GM18909 (cell line): ENCODE measurements at regions not wholly inside any gene's neighbourhood (a gene's known extent, or its start where the extent isn't known, plus 50 kb on each side); places are given as distances from the start of the nearest gene placed in this dataset.
"Not testable (repeated sequence)": the region's sequence is repeated elsewhere in the genome, so short reads cannot be mapped to it uniquely, and the experiment has no call there.

Source experiments
- ATAC-seq: cut with Tn5 transposase; IDR thresholded peaks from one replicate; pipeline ENCODE4 v1.9.1; 2021; ENCODE audit warnings: mild to moderate bottlenecking; ENCODE audit not compliant: unreplicated experiment, poor library complexity

DNA sequence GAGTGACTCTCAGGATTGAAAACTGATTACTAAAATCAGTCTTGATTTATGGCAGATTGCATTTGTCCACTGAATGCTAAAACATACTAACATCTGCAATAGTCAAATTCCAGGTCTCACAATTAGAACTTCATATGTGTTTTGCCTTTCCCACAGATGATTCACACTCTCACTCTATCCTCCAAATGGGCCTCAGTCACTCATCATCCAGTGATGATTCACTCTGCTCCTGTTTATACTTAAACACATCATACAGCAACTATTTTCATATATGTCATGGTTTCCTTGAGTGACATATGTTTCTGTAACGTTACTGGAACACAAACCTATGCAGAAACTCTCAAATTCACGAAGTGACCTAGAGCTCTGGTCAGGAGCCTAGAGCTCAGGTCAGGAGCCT, 512.9 kb downstream of the HINT1 start:
- no peak for ATAC-seq

GRCh38 chr5:130651440-130651839, 513.6 kb downstream of the HINT1 start:
- no peak for ATAC-seq

DNA sequence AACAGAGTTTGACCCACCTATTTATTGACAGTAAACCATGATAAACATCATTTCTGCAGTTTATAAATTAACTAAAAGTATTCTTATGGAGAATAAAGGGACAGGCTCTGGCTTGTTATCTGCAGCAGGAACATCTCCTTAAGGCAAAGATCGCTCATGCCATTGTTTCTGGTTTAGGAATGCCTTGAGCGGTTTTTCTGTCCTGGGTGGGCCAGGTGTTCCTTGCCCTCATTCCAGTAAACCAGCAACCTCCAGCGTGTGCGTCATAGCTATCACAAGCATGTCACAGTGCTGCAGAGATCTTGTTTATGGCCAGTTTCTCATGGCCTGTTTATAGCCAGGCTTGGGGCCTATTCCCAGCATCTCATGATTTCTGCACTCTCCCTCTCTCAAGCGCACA, 521.7 kb downstream of the HINT1 start:
- ATAC-seq = no peak

GRCh38 chr5:130642461-130642860, 522.6 kb downstream of the HINT1 start:
- no peak for ATAC-seq

GRCh38 chr5:130627145-130627544, 537.9 kb downstream of the HINT1 start:
- ATAC-seq = no peak

DNA sequence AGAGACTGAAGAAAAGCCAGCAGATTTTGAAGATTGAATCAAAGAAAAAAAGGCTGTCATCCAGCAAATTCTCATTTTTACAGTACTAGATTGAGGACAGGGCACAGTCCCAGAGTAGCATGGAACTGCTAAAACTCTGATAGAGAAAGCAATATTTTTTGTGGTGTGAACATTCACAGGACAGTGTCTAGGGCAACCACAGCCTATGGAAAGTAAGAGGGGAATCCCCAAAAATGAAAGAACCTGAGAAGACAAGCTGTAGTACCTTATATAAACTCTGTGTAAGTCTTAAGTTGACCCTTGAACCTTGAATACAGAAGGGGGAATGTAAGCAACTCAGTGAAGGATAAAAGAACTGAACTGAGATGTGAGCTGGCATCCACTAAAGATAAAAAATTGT, 540.3 kb downstream of the HINT1 start:
- ATAC-seq = no peak

GRCh38 chr5:130616161-130616560, 548.9 kb downstream of the HINT1 start:
- no peak for ATAC-seq

DNA sequence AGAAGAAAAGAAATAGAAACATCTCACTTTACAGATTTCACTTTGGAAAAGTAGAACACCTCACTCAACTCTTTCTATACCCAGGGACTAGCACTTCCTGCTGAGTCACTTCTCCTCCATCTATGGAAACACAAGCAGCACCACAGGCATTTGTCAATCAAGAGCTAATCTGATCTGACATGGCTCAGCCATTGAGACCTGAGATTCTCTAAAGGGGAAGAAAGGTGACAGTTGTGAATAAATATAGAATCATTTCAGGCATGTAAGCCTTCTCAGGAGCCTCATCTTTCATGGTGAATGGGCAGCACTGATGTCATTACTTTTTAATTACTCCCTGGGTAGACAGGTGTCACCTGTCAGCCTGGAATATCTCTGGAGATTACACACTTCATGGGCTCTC, 559.8 kb downstream of the HINT1 start:
- no peak for ATAC-seq

DNA sequence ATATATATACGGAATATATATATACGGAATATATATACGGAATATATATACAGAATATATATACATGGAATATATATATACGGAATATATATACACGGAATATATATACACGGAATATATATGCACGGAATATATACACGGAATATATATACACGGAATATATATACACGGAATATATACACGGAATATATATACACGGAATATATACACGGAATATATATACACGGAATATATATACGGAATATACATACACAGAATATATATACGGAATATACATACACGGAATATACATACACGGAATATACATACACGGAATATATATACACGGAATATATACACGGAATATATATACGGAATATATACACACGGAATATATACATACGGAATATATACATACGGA, 568.4 kb downstream of the HINT1 start:
- ATAC-seq = not testable (repeated sequence)

DNA sequence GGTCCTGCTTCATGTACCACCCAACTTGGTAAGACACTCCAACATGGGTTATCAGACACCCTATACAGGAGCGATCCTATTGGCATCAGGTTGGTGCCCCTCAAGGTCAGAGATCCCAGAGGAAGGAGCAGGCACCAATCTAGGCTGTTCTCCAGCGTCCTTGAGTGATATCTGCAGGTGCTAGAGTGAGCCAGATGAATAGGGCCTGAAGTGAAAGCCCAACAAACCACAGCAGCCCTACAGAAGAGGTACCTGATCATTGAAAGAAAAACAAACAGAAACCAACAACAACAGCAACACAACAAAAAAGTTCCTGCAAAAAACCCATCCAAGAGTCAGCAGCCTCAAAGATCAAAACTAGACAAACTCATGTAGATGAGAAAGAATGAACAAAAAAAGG, 584.8 kb downstream of the HINT1 start:
- no peak for ATAC-seq

DNA sequence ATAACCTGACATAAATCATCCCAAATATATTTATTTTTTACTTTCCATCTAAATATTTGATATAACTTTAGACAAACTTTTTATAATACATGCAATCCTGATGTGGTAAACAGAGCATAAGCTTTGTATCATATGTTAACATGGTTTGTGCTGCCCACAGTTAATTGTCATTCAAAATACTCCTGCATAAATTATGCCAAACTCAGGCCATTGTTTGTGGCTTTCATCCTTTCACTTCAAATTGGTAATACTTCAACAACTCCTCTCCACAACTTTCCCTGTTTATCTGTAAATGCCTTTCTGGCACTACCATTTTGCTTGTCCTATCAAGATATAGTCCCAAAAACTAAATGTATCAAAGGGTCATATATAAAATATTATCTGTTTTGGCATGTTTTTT, 586.7 kb downstream of the HINT1 start:
- no peak for ATAC-seq

DNA sequence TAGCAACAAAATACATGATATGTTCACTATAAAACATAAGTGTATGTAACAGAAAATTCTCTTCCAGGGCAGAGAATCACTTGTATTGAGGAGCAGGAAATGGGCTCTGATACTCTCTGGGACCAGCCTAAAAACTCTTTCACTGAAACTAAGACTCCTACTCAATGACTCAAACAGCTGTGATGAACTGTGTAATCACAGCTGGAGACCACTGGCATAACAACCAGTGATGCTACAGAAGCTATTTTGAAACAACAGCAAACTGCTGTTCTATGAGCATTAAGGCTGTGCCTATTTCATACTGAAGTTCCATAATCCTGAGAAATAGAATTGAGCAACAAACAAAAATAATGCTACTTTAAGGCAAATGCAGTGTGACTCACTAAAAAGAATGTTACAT, 594.0 kb downstream of the HINT1 start:
- ATAC-seq = no peak

DNA sequence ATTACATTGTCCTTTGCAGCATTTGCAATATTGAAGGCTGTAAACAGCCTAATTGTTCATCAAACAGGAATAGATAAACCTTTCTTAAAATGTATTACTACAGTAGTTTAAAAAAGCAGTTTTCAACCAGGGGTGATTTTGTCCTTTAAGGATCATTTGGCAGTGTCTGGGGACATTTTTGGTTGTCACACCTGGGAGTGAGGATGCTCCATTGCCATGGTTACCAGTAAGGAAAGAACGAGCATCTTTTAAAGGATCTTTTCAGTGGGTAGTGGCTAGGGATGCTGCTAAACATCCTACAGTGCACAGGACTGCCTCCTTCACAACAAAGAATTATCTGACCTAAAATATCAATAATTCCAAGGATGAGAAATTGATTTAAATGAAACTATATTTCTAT, 596.3 kb downstream of the HINT1 start:
- ATAC-seq = no peak

GRCh38 chr5:130555429-130555828, 609.6 kb downstream of the HINT1 start:
- no peak for ATAC-seq

DNA sequence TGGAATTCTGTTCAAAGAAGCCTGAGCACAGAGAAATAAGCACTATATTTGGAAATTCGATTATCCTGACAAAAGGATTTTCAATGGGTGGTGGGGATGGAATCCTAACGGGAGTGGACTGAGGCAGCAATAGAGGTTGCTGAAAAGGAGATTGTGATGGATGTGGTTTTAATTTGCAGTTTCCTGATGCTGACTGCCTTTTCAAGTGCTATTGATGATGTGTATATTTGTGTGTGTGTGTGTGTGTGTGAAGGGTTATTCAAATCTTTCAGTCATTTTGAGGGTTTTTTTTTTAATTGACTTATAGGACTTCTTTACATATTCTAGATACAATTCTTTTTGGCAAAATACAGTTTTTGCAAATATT, 614.5 kb downstream of the HINT1 start:
- no peak for ATAC-seq

- no peak for ATAC-seq
Measured at GRCh38 chr5:130549884-130550561, 615.0 kb downstream of the HINT1 start.

DNA sequence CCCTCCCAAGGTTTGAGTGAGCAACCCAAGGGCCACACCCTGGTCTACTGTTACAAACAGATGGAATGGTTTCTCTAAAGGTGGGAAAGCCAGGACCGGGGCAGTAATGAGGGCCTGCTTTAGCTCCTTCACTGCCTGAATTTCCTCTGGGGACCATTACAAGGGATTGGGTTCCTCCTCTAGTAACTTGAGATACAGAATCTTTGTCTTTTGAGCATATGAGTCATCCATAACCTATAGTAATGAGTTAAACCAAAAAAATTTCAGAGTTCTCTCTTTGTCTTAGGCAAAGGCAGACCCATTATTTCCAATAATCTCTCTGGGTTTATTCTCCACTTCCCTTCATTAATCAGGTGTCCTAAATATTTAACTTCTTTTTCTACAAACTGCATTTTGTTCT, 618.8 kb downstream of the HINT1 start:
- ATAC-seq = no peak

GRCh38 chr5:130545291-130545690, 619.8 kb downstream of the HINT1 start:
- no peak for ATAC-seq

GRCh38 chr5:130541617-130542221, 623.3 kb downstream of the HINT1 start:
- ATAC-seq = no peak

DNA sequence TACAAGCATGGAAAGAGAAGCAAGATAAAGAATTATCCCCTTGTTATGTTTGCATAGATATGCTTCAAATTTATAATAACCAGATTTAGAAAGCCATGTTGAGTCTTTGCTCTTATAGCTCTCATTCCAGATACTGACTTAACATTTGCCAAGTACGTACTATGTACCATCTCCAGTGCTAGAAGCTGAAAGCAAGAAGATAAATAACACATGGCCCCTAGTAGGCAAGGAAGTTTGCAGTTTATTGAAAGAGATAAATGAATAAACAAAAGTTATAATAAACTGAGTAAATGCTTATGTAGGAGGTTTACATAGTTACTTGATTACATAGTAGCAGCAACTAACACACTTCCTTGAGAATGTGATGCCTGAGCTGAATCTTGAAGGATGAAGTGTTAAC, 628.4 kb downstream of the HINT1 start:
- no peak for ATAC-seq

DNA sequence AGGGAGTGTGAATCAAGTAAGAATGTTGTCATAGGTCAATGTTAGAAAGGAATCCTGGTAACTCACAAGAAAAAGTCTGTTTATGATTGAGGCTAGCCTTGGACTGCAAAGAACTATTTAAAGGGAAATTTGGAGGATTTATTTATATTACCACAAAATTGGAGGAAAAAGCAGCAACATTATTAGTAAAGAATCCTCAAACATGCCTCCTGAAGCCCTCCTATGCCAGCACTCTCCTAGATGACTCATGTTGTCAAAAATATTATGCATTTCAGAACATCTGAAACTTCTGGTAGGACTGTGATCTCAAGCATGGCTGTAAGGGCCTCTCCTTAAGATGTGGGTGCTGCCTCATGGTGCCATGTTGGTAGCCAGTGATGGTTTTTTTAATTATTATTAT, 628.5 kb downstream of the CHSY3 start:
- no peak for ATAC-seq
